Thyroid gland (tissue), 4 donors: ENCODE measurements at regions not wholly inside any gene's neighbourhood (a gene's known extent, or its start where the extent isn't known, plus 50 kb on each side); places are given as distances from the start of the nearest gene placed in this dataset.

Experiments used
- POLR2A ChIP-seq, 2 donors: fragments of 450-650 bp; IDR thresholded peaks; one replicate each; pipeline ENCODE4 v1.6.1; 2017; ENCODE audit warnings: antibody characterized with exemption in 2 of 2, mild to moderate bottlenecking in 2 of 2, moderate library complexity in 1 of 2
- TF ChIP-seq, protein P1 (sequence below), 6 experiments: fragments of 200-600 bp in 3 of 6; fragments of 450-650 bp in 3 of 6; sonication (generic) in 3 of 6; IDR thresholded peaks; one replicate each; pipeline ENCODE4 v1.5.1; 2016 to 2019; ENCODE audit warnings: antibody characterized with exemption in 6 of 6, mild to moderate bottlenecking in 2 of 6, inconsistent platforms in 1 of 6, moderate library complexity in 1 of 6

- TF ChIP-seq, protein P1, sequence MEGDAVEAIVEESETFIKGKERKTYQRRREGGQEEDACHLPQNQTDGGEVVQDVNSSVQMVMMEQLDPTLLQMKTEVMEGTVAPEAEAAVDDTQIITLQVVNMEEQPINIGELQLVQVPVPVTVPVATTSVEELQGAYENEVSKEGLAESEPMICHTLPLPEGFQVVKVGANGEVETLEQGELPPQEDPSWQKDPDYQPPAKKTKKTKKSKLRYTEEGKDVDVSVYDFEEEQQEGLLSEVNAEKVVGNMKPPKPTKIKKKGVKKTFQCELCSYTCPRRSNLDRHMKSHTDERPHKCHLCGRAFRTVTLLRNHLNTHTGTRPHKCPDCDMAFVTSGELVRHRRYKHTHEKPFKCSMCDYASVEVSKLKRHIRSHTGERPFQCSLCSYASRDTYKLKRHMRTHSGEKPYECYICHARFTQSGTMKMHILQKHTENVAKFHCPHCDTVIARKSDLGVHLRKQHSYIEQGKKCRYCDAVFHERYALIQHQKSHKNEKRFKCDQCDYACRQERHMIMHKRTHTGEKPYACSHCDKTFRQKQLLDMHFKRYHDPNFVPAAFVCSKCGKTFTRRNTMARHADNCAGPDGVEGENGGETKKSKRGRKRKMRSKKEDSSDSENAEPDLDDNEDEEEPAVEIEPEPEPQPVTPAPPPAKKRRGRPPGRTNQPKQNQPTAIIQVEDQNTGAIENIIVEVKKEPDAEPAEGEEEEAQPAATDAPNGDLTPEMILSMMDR (IDR thresholded peaks at IDR 0.05): no peak
- TF ChIP-seq POLR2A (IDR thresholded peaks at IDR 0.05): no peak
These were observed 475.5 kb upstream of the ADGRL3 start for GRCh38 chr4:60724623-60725022.
